ENCODE measurements at regions not wholly inside any gene's neighbourhood (a gene's known extent, or its start where the extent isn't known, plus 50 kb on each side); places are given as distances from the start of the nearest gene placed in this dataset.

GRCh38 chr6:43874814-43875590 is 105.0 kb downstream of the VEGFA start:
- no peak overlapping the region for H4K8ac ChIP-seq (ENCODE audit: low read depth, low read length)
- H2BK5ac ChIP-seq (ENCODE audit: low read depth, low read length, poor library complexity): no peak overlapping the region
- H3K79me2 ChIP-seq (ENCODE audit: control insufficient read depth, insufficient read depth, low read length, poor library complexity): no peaks in the 10 kb centered on the region
- H3K4me3 ChIP-seq (ENCODE audit: low read depth, low read length): no peak overlapping the region
- no peak overlapping the region for H3K14ac ChIP-seq (ENCODE audit: low read length)
- no peak overlapping the region for H2AFZ ChIP-seq (ENCODE audit: insufficient read depth, low read length, poor library complexity)
- H3K9me3 ChIP-seq (ENCODE audit: insufficient read depth, low read depth, low read length): no peaks in the 10 kb centered on the region
- DNase-seq: no peak
- H2BK120ac ChIP-seq (ENCODE audit: insufficient read depth, low read length, poor library complexity): no peak overlapping the region
- peaks cover 3 to 4% of the 10 kb centered on the region in 2 experiments for H3K4me1 ChIP-seq (ENCODE audit: control insufficient read depth in 1 of 2, insufficient read depth in 2 of 2, low read length in 2 of 2)
- H3K4ac ChIP-seq (ENCODE audit: low read depth, low read length): no peak overlapping the region
- no peaks in the 10 kb centered on the region for H3K36me3 ChIP-seq (ENCODE audit: control insufficient read depth in 1 of 2, insufficient read depth in 2 of 2, low read length in 2 of 2)
- H3K9ac ChIP-seq (ENCODE audit: low read length): no peak overlapping the region
- no peak overlapping the region for H3K18ac ChIP-seq (ENCODE audit: low read length)
- H3K23ac ChIP-seq (ENCODE audit: low read length): no peak overlapping the region
- no peaks in the 10 kb centered on the region for H3K79me1 ChIP-seq (ENCODE audit: low read length)
- no CpG with 5 or more reads among the region's 4 CpGs for WGBS (ENCODE audit: extremely low coverage, insufficient coverage, insufficient read length)
- peak overlapping the region; percentile 21 for H4K91ac ChIP-seq (ENCODE audit: low read depth, low read length)
- H3K27me3 ChIP-seq (ENCODE audit: insufficient read depth, low read length): no peaks in the 10 kb centered on the region
- H2AK5ac ChIP-seq (ENCODE audit: low read length): no peak overlapping the region
- H4K12ac ChIP-seq (ENCODE audit: low read depth, low read length): no peak overlapping the region
- no peak overlapping the region for H2BK12ac ChIP-seq (ENCODE audit: low read length)
- H3K27ac ChIP-seq (ENCODE audit: low read depth, low read length): no peak overlapping the region
- no peak overlapping the region for H3K4me2 ChIP-seq (ENCODE audit: low read length)

GRCh38 chr6:43873806-43874714 is 104.0 kb downstream of the VEGFA start:
- Histone ChIP-seq H3K27ac (ENCODE audit: low read depth, low read length) (no peak overlapping the region), H2AFZ (ENCODE audit: insufficient read depth, low read length, poor library complexity) (no peak overlapping the region), H3K4me3 (ENCODE audit: low read depth, low read length) (no peak overlapping the region), H3K4me2 (ENCODE audit: low read length) (no peak overlapping the region), H2AK5ac (ENCODE audit: low read length) (no peak overlapping the region), H3K9ac (ENCODE audit: low read length) (no peak overlapping the region), H4K12ac (ENCODE audit: low read depth, low read length) (no peak overlapping the region), H4K91ac (ENCODE audit: low read depth, low read length) (no peak overlapping the region), H3K9me3 (ENCODE audit: insufficient read depth, low read depth, low read length) (no peaks in the 10 kb centered on the region), H2BK5ac (ENCODE audit: low read depth, low read length, poor library complexity) (no peak overlapping the region), H3K23ac (ENCODE audit: low read length) (no peak overlapping the region), H3K79me2 (ENCODE audit: control insufficient read depth, insufficient read depth, low read length, poor library complexity) (no peaks in the 10 kb centered on the region), H2BK12ac (ENCODE audit: low read length) (no peak overlapping the region), H3K14ac (ENCODE audit: low read length) (no peak overlapping the region), H3K18ac (ENCODE audit: low read length) (no peak overlapping the region), H3K36me3 (ENCODE audit: control insufficient read depth in 1 of 2, insufficient read depth in 2 of 2, low read length in 2 of 2) (no peaks in the 10 kb centered on the region), H3K4ac (ENCODE audit: low read depth, low read length) (no peak overlapping the region), H4K8ac (ENCODE audit: low read depth, low read length) (no peak overlapping the region), H3K4me1 (ENCODE audit: control insufficient read depth in 1 of 2, insufficient read depth in 2 of 2, low read length in 2 of 2) (peaks cover 3 to 4% of the 10 kb centered on the region in 2 experiments), H3K27me3 (ENCODE audit: insufficient read depth, low read length) (no peaks in the 10 kb centered on the region), H2BK120ac (ENCODE audit: insufficient read depth, low read length, poor library complexity) (no peak overlapping the region), H3K79me1 (ENCODE audit: low read length) (no peaks in the 10 kb centered on the region)
- peak; percentile 15 to 22 for DNase-seq
- WGBS (ENCODE audit: extremely low coverage, insufficient coverage, insufficient read length): no CpG with 5 or more reads among the region's 3 CpGs

GRCh38 chr6:43871933-43872332 is 101.9 kb downstream of the VEGFA start:
- no CpG with 5 or more reads among the region's 4 CpGs for WGBS (ENCODE audit: extremely low coverage, insufficient coverage, insufficient read length)

DNA sequence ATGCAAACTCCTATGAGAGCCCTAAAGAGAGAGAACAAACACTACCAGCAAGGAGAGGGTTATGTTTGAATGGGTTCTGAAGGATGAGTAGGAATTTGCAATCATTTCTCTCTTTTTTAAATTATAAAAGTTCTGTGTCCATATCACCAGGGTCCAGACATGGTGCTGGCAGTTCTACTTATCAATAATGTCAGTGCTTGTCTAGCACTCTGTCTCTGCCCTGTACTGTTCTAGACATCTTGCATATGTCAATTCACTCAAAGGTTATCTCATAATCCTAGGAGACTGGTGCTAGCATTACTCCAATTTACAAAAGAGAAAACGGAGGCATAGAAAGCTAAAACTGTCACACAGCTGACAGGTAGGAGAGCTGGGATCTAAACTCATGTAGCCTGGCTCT is 101.3 kb downstream of the VEGFA start:
- no peaks in the 10 kb centered on the region for H3K79me1 ChIP-seq (ENCODE audit: low read length)
- H3K27me3 ChIP-seq (ENCODE audit: insufficient read depth, low read length): no peaks in the 10 kb centered on the region
- H3K4me1 ChIP-seq (ENCODE audit: control insufficient read depth in 1 of 2, insufficient read depth in 2 of 2, low read length in 2 of 2): peaks cover 3 to 4% of the 10 kb centered on the region in 2 experiments

More at GRCh38 chr6:43871933-43872332, 101.9 kb downstream of the VEGFA start:
- Histone ChIP-seq H3K4me2 (ENCODE audit: low read length) (no peak overlapping the region), H3K14ac (ENCODE audit: low read length) (no peak overlapping the region), H3K27ac (ENCODE audit: low read depth, low read length) (no peak overlapping the region), H2BK12ac (ENCODE audit: low read length) (no peak overlapping the region), H4K12ac (ENCODE audit: low read depth, low read length) (no peak overlapping the region), H2BK120ac (ENCODE audit: insufficient read depth, low read length, poor library complexity) (no peak overlapping the region), H3K79me2 (ENCODE audit: control insufficient read depth, insufficient read depth, low read length, poor library complexity) (no peaks in the 10 kb centered on the region), H4K8ac (ENCODE audit: low read depth, low read length) (no peak overlapping the region), H2BK5ac (ENCODE audit: low read depth, low read length, poor library complexity) (no peak overlapping the region), H3K4me1 (ENCODE audit: control insufficient read depth in 1 of 2, insufficient read depth in 2 of 2, low read length in 2 of 2) (peaks cover 3 to 4% of the 10 kb centered on the region in 2 experiments), H2AK5ac (ENCODE audit: low read length) (no peak overlapping the region), H3K9me3 (ENCODE audit: insufficient read depth, low read depth, low read length) (no peaks in the 10 kb centered on the region), H3K23ac (ENCODE audit: low read length) (no peak overlapping the region), H3K79me1 (ENCODE audit: low read length) (no peaks in the 10 kb centered on the region), H4K91ac (ENCODE audit: low read depth, low read length) (no peak overlapping the region), H3K4ac (ENCODE audit: low read depth, low read length) (no peak overlapping the region), H3K27me3 (ENCODE audit: insufficient read depth, low read length) (no peaks in the 10 kb centered on the region), H3K18ac (ENCODE audit: low read length) (no peak overlapping the region), H3K36me3 (ENCODE audit: control insufficient read depth in 1 of 2, insufficient read depth in 2 of 2, low read length in 2 of 2) (no peaks in the 10 kb centered on the region), H3K4me3 (ENCODE audit: low read depth, low read length) (no peak overlapping the region), H3K9ac (ENCODE audit: low read length) (no peak overlapping the region), H2AFZ (ENCODE audit: insufficient read depth, low read length, poor library complexity) (no peak overlapping the region)
- DNase-seq: peak in 1 of 2 donors; percentile 36

More for the DNA sequence above, 101.3 kb downstream of the VEGFA start:
- no peaks in the 10 kb centered on the region for H3K36me3 ChIP-seq (ENCODE audit: control insufficient read depth in 1 of 2, insufficient read depth in 2 of 2, low read length in 2 of 2)
- H3K23ac ChIP-seq (ENCODE audit: low read length): no peak overlapping the region
- no peak overlapping the region for H2BK12ac ChIP-seq (ENCODE audit: low read length)
- no peak overlapping the region for H3K9ac ChIP-seq (ENCODE audit: low read length)
- no peaks in the 10 kb centered on the region for H3K9me3 ChIP-seq (ENCODE audit: insufficient read depth, low read depth, low read length)
- H3K14ac ChIP-seq (ENCODE audit: low read length): no peak overlapping the region
- no peak overlapping the region for H3K18ac ChIP-seq (ENCODE audit: low read length)
- H4K91ac ChIP-seq (ENCODE audit: low read depth, low read length): no peak overlapping the region
- H3K79me2 ChIP-seq (ENCODE audit: control insufficient read depth, insufficient read depth, low read length, poor library complexity): no peaks in the 10 kb centered on the region
- H4K12ac ChIP-seq (ENCODE audit: low read depth, low read length): no peak overlapping the region
- H2BK120ac ChIP-seq (ENCODE audit: insufficient read depth, low read length, poor library complexity): no peak overlapping the region
- no peak overlapping the region for H2AK5ac ChIP-seq (ENCODE audit: low read length)
- H2BK5ac ChIP-seq (ENCODE audit: low read depth, low read length, poor library complexity): no peak overlapping the region
- H3K4ac ChIP-seq (ENCODE audit: low read depth, low read length): no peak overlapping the region
- H3K4me3 ChIP-seq (ENCODE audit: low read depth, low read length): no peak overlapping the region
- H3K4me2 ChIP-seq (ENCODE audit: low read length): no peak overlapping the region
- no CpG with 5 or more reads among the region's 1 CpG for WGBS (ENCODE audit: extremely low coverage, insufficient coverage, insufficient read length)
- H4K8ac ChIP-seq (ENCODE audit: low read depth, low read length): no peak overlapping the region
- no peak overlapping the region for H2AFZ ChIP-seq (ENCODE audit: insufficient read depth, low read length, poor library complexity)
- H3K27ac ChIP-seq (ENCODE audit: low read depth, low read length): no peak overlapping the region
- DNase-seq: no peak

Measured in trophoblast cell (in vitro differentiated cells and primary cell).